ENCODE measurements at regions not wholly inside any gene's neighbourhood (a gene's known extent, or its start where the extent isn't known, plus 50 kb on each side); places are given as distances from the start of the nearest gene placed in this dataset.

DNA sequence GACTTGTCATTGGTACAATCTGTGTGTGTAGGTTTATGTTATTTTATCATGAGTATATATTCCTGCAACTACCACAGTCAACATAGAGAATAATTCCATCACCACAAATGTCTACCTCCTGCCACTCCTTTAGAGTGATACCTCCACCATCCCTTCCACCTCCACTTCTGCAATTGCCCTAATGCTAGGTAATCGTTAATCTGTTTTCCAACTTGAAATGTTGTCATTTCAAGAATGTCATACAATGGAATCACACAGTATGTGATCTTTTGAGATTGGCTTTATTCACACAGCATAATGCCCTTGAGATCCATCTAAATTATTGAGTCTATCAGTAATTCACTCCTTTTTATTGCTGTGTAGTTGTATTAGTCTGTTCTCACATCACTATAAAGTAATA lies 414.8 kb upstream of the C16orf82 start:
- TF ChIP-seq SALL1 (CRISPR knock-in tag; IDR thresholded peaks at IDR 0.05) = no peak
- no peak for TF ChIP-seq TCF7L2 (IDR thresholded peaks at IDR 0.05; ENCODE audit: low read depth, low read length)
- TF ChIP-seq EP300 (IDR thresholded peaks at IDR 0.05; ENCODE audit: low read depth in 2 of 2, low read length in 2 of 2) = no peak
- no peak for TF ChIP-seq EP300 (CRISPR knock-in tag; IDR thresholded peaks at IDR 0.05; ENCODE audit: borderline replicate concordance)
- TF ChIP-seq POLR2A (IDR thresholded peaks at IDR 0.05; ENCODE audit: insufficient read depth in 1 of 2, low read depth in 2 of 2, low read length in 2 of 2) = no peak
- TF ChIP-seq, protein P1, sequence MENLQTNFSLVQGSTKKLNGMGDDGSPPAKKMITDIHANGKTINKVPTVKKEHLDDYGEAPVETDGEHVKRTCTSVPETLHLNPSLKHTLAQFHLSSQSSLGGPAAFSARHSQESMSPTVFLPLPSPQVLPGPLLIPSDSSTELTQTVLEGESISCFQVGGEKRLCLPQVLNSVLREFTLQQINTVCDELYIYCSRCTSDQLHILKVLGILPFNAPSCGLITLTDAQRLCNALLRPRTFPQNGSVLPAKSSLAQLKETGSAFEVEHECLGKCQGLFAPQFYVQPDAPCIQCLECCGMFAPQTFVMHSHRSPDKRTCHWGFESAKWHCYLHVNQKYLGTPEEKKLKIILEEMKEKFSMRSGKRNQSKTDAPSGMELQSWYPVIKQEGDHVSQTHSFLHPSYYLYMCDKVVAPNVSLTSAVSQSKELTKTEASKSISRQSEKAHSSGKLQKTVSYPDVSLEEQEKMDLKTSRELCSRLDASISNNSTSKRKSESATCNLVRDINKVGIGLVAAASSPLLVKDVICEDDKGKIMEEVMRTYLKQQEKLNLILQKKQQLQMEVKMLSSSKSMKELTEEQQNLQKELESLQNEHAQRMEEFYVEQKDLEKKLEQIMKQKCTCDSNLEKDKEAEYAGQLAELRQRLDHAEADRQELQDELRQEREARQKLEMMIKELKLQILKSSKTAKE (CRISPR knock-in tag; IDR thresholded peaks at IDR 0.05; ENCODE audit: borderline replicate concordance) = no peak
- TF ChIP-seq, protein P2, sequence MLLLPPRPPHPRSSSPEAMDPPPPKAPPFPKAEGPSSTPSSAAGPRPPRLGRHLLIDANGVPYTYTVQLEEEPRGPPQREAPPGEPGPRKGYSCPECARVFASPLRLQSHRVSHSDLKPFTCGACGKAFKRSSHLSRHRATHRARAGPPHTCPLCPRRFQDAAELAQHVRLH (CRISPR knock-in tag; IDR thresholded peaks at IDR 0.05; ENCODE audit: borderline replicate concordance, low read depth) = no peak
- no peak for TF ChIP-seq CTCF (CRISPR knock-in tag; IDR thresholded peaks at IDR 0.05)

Data from HepG2 (cell line).